Amniotic stem cell (primary cell): ENCODE measurements at regions not wholly inside any gene's neighbourhood (a gene's known extent, or its start where the extent isn't known, plus 50 kb on each side); places are given as distances from the start of the nearest gene placed in this dataset.
"Not testable (repeated sequence)": the region's sequence is repeated elsewhere in the genome, so short reads cannot be mapped to it uniquely, and the experiment has no call there.

Experiments
- DNase-seq: peaks from one replicate; lab custom pipeline; 2025; lab: John Stamatoyannopoulos, UW

DNA sequence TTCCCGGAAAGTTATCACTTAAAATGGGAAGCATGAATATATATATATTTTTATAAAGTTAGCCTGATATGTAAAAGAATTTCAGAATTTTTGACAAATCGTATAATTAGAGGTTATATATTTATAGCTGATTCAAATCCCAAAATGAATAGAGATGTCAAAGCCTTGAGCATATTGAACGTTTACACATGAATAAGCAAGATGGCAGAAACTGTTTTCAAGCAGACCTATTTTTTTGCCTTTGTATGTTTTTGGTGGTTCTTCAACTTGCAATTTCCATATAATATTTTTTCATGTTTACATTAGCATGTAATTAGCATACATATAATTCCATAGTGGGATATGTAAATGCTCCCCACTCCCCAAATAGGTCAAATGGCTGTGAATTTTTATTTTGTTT, 189.9 kb downstream of the PRL start:
- no peak for DNase-seq

DNA sequence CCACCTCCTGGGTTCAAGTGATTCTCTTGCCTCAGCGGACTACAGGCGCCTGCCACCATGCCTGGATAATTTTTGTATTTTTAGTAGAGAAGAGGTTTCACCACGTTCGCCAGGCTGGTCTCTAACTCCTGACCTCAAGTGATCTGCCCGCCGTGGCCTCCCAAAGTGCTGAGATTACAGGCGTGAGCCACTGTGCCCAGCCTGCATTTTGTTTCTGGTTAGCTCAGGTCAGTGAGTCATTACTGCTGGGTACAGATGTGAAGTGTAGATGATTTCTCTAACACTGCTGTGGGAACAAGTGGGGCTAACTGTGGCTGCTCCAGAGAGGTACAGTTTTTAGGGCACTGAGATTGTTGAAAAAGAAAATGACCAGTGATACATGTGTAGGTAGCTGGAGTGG, 188.6 kb downstream of the PRL start:
- DNase-seq = no peak

- DNase-seq = no peak
These were observed 186.8 kb downstream of the PRL start for GRCh38 chr6:22110061-22110460.

DNA sequence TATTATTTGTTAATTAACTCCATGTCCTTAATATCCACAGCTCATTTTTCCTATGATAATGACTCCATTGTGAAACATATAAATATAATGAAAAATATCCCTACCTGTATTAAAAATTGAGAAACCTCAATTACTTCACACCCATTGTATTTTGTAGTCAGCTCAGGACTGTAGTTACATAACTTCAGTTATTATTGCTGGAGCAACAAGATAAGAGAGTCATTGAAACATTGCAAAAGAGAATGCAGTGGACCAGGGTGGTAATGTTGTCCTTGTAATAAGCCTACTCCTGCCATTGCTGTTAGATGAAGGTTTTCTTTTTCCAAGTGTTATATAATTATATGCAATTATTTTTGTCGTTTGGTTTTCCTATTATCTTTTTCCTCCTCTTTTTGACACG, 184.4 kb downstream of the PRL start:
- DNase-seq = no peak

GRCh38 chr6:22113026-22113766, 183.6 kb downstream of the PRL start:
- peak; percentile 72 for DNase-seq

DNA sequence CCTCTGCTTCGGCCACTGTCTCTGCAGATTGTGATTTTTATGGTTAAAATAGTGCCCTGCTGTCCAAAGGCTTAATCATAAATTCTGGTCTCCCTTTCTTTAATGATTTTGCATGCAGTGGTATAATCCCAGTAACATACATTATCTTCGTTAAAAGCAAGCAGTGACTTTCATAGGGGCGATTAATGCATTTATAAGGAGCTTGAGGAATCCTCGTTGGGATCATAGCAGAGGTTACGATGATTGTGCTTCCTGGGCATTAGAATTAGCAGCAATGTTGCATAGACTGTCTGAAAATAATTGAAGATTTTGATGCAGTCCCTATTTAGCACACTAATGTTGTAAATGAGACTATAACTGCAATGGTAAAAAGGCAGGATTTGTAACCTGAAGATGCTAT, 181.3 kb downstream of the PRL start:
- no peak for DNase-seq

GRCh38 chr6:22117631-22118030, 179.2 kb downstream of the PRL start:
- no peak for DNase-seq

- DNase-seq = no peak
These were observed 177.3 kb downstream of the PRL start for GRCh38 chr6:22119500-22119899.

DNA sequence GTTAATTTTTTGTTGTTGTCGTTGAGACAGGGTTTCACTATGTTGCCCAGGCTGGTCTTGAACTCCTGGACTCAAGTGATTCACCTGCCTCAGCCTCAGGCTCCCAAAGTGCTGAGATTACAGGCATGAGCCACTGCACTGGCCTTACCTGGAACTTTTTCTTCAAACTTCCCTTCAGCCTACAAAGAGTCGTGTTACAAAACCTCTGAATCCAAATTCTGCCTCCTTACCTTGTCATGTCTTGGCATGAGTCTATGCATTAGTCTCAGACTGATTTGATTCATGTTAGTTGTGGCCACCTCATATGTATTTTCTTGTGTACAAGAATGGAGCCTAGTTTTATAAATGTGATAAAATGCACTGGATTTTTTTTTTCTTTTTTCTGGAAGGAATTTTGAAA, 172.1 kb downstream of the PRL start:
- DNase-seq = no peak

DNA sequence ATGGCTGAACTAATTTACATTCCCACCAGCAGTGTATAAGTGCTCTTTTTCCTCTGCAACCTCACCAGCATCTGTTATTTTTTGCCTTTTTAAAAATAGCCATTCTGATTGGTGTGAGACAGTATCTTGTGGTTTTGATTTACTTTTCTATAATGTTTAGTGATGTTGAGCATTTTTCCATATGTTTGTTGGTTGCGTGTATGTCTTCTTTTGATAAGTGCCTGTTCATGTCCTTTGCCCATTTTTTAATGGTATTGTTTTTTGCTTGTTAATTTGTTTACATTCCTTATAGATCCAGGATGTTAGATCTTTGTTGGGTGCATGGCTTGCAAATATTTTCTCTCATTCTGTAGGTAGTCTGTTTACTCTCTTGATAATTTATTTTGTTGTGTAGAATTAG, 169.9 kb downstream of the PRL start:
- DNase-seq = no peak

DNA sequence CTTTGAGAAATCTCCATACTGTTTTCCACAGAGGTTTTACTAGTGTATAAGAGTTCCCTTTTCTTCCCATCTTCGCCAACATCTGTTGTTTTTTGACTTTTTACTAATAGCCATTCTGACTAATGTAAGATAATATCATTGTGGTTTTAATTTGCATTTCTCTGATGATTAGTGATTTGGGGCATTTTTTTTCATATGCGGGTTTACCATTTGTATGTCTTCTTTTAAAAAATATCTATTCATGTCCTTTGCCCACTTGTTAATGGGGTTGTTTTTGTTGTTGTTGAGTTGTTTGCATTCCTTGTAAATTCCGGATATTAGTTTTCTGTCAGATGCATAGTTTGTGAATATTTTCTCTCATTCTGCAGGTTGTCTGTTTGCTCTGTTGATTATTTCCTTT, 167.1 kb downstream of the PRL start:
- no peak for DNase-seq

- no peak for DNase-seq
These were observed 164.2 kb downstream of the PRL start for GRCh38 chr6:22132656-22133055.

DNA sequence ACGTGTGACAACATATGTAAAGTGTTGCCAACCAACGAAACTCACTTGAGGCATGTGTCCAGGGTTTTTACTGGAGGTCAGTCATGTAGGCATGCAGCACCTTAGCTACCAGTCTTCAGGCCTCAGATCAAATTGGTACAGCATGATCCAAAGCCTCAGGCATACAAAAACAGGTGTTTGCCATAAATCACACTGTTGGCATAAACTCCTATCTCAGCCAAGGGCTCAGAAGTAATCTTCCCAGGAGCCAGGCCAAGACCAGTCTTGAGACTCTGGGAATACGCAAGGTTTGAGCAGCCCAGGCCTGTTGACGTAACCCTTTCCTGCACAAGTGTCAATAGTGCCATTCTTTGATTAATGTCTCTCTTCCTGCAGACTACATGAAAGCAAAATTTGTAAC, 163.5 kb downstream of the PRL start:
- DNase-seq = no peak

- DNase-seq = no peak
These were observed 162.5 kb downstream of the PRL start for GRCh38 chr6:22134308-22134707.

GRCh38 chr6:22135395-22135794, 161.4 kb downstream of the PRL start:
- DNase-seq = no peak

GRCh38 chr6:22140736-22141135, 156.1 kb downstream of the PRL start:
- DNase-seq = not testable (repeated sequence)

GRCh38 chr6:22141241-22141745, 155.5 kb downstream of the PRL start:
- DNase-seq = no peak

- DNase-seq = no peak
These were observed 154.0 kb downstream of the PRL start for GRCh38 chr6:22142856-22143255.

DNA sequence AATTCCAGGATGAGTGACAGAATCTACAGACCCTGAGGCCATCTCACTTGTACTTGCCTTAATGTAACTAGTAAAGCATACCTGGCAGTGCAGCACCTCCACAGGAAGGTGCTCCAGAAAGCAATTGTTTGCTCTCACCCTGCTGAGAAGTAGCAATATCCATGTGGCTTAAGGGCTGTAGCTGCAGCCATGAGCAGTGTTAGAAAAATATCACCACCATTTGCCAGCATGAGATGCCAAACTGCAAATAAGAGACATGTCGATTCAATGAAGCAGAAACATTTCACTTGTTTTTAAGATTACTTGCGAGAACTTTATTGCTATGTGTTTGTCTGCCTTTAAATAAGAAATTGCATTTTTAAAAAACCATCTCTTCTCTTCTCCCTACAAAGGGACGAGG, 151.5 kb downstream of the PRL start:
- DNase-seq = no peak

GRCh38 chr6:22145823-22146677, 150.8 kb downstream of the PRL start:
- peak; percentile 24 for DNase-seq

- DNase-seq = no peak
These were observed 150.2 kb downstream of the PRL start for GRCh38 chr6:22146678-22146930.

GRCh38 chr6:22146931-22147701, 149.7 kb downstream of the PRL start:
- DNase-seq = no peak
